ENCODE measurements at regions not wholly inside any gene's neighbourhood (a gene's known extent, or its start where the extent isn't known, plus 50 kb on each side); places are given as distances from the start of the nearest gene placed in this dataset.

DNA sequence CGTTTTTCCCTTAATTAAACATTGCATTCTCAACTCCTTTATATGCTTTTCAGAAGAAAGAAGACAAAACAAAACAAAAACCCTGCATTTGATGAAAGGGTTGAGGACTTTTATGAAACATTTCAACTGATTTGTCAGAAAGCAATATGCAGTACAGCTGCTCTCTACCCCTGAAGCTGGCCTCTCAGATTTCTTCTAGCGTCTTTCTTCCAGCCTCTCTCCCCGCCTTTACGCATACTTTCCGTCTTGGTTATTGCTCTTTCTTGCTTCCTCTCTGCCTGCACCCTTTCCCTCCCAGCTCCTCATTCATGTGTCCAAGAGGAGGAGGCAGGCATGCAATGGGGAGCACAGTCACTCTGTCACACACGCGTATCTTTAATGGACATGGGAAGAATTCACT, 91.0 kb upstream of the COL1A2 start:
- ATAC-seq, result peak; percentile 67
- no peak for TF ChIP-seq ZNF70 (CRISPR knock-in tag; IDR thresholded peaks at IDR 0.05)
- no peak for TF ChIP-seq ZFP30 (CRISPR knock-in tag; IDR thresholded peaks at IDR 0.05)
- TF ChIP-seq, protein P1, sequence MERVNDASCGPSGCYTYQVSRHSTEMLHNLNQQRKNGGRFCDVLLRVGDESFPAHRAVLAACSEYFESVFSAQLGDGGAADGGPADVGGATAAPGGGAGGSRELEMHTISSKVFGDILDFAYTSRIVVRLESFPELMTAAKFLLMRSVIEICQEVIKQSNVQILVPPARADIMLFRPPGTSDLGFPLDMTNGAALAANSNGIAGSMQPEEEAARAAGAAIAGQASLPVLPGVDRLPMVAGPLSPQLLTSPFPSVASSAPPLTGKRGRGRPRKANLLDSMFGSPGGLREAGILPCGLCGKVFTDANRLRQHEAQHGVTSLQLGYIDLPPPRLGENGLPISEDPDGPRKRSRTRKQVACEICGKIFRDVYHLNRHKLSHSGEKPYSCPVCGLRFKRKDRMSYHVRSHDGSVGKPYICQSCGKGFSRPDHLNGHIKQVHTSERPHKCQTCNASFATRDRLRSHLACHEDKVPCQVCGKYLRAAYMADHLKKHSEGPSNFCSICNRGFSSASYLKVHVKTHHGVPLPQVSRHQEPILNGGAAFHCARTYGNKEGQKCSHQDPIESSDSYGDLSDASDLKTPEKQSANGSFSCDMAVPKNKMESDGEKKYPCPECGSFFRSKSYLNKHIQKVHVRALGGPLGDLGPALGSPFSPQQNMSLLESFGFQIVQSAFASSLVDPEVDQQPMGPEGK (CRISPR knock-in tag; IDR thresholded peaks at IDR 0.05; ENCODE audit: borderline replicate concordance), result no peak
- no peak for TF ChIP-seq GLIS3 (CRISPR knock-in tag; IDR thresholded peaks at IDR 0.05)
- TF ChIP-seq, protein P2, sequence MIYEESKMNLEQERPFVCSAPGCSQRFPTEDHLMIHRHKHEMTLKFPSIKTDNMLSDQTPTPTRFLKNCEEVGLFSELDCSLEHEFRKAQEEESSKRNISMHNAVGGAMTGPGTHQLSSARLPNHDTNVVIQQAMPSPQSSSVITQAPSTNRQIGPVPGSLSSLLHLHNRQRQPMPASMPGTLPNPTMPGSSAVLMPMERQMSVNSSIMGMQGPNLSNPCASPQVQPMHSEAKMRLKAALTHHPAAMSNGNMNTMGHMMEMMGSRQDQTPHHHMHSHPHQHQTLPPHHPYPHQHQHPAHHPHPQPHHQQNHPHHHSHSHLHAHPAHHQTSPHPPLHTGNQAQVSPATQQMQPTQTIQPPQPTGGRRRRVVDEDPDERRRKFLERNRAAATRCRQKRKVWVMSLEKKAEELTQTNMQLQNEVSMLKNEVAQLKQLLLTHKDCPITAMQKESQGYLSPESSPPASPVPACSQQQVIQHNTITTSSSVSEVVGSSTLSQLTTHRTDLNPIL (CRISPR knock-in tag; IDR thresholded peaks at IDR 0.05; ENCODE audit: low read depth), result no peak

DNA sequence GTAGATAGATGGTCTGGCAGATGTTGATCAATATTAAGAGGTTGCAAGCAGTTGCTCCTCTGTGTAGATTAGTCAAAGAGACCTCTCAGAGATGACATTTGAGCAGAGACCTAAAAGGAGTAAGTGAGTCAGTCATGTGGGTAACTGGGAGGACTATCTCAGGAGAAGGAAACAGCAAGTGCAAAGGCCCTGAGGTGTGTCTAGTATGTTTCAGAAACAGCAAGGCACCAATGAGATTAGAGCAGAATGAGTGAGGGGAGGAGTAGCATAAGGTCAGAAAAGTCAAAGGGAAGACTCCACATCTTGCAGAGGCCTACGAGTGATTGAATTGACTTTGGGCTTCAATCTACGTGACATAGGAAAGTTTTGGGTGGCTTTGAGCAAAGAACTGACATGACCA, 89.8 kb upstream of the COL1A2 start:
- no peak for ATAC-seq
- TF ChIP-seq RARB (CRISPR knock-in tag; IDR thresholded peaks at IDR 0.05) (no peak), ISL1 (CRISPR knock-in tag; IDR thresholded peaks at IDR 0.05) (no peak), OSR1 (CRISPR knock-in tag; IDR thresholded peaks at IDR 0.05) (no peak), ZFP30 (CRISPR knock-in tag; IDR thresholded peaks at IDR 0.05) (no peak), TCF4 (CRISPR knock-in tag; IDR thresholded peaks at IDR 0.05; ENCODE audit: borderline replicate concordance) (no peak)
- TF ChIP-seq, protein P1 (CRISPR knock-in tag; IDR thresholded peaks at IDR 0.05; ENCODE audit: borderline replicate concordance), result no peak

DNA sequence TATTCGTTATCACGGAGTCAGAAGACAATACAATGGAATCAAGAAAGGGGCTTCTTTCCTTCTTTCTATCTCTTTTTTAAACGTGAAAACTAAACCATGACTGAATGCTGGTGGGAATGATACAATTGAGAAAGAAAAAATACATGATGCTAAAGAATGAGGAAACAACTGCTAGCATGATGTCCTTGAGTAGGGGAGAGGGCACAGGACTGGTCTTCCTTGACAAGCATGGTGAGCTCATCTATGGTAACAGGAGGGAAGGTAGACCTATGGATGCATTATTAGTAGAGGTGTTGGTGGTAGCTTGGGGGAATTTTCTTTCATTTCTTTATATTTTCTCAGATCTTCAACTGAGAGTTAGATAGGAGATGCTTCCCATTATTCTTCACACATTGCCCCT, 88.9 kb upstream of the COL1A2 start:
- TF ChIP-seq ZC3H10 (CRISPR knock-in tag; IDR thresholded peaks at IDR 0.05) (no peak), ZFP3 (CRISPR knock-in tag; IDR thresholded peaks at IDR 0.05) (no peak), OSR1 (CRISPR knock-in tag; IDR thresholded peaks at IDR 0.05) (no peak), RARB (CRISPR knock-in tag; IDR thresholded peaks at IDR 0.05) (no peak), GLIS3 (CRISPR knock-in tag; IDR thresholded peaks at IDR 0.05) (no peak), ZNF70 (CRISPR knock-in tag; IDR thresholded peaks at IDR 0.05) (no peak), TOX (CRISPR knock-in tag; IDR thresholded peaks at IDR 0.05; ENCODE audit: borderline replicate concordance) (no peak), PPARA (CRISPR knock-in tag; IDR thresholded peaks at IDR 0.05; ENCODE audit: borderline replicate concordance) (no peak), TCF4 (CRISPR knock-in tag; IDR thresholded peaks at IDR 0.05; ENCODE audit: borderline replicate concordance) (no peak), ESRRG (CRISPR knock-in tag; IDR thresholded peaks at IDR 0.05) (no peak), ZNF565 (CRISPR knock-in tag; conservative IDR thresholded peaks at IDR 0.05; ENCODE audit: low read depth) (no peak), ARNTL (CRISPR knock-in tag; IDR thresholded peaks at IDR 0.05; ENCODE audit: borderline replicate concordance, low read depth) (no peak), BACH2 (CRISPR knock-in tag; IDR thresholded peaks at IDR 0.05; ENCODE audit: borderline replicate concordance) (no peak), ZNF8 (CRISPR knock-in tag; IDR thresholded peaks at IDR 0.05) (no peak), CSDC2 (CRISPR knock-in tag; IDR thresholded peaks at IDR 0.05) (no peak)
- TF ChIP-seq, protein P3, sequence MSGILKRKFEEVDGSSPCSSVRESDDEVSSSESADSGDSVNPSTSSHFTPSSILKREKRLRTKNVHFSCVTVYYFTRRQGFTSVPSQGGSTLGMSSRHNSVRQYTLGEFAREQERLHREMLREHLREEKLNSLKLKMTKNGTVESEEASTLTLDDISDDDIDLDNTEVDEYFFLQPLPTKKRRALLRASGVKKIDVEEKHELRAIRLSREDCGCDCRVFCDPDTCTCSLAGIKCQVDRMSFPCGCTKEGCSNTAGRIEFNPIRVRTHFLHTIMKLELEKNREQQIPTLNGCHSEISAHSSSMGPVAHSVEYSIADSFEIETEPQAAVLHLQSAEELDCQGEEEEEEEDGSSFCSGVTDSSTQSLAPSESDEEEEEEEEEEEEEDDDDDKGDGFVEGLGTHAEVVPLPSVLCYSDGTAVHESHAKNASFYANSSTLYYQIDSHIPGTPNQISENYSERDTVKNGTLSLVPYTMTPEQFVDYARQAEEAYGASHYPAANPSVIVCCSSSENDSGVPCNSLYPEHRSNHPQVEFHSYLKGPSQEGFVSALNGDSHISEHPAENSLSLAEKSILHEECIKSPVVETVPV (CRISPR knock-in tag; IDR thresholded peaks at IDR 0.05), result no peak
- TF ChIP-seq, protein P1 (CRISPR knock-in tag; IDR thresholded peaks at IDR 0.05; ENCODE audit: borderline replicate concordance), result no peak
- ATAC-seq, result no peak

Measured in SK-N-SH treated with all-trans-retinoic acid at 6 μM for 48 hours (cell line).